Sigmoid colon (tissue), 6 donors: ENCODE measurements at regions not wholly inside any gene's neighbourhood (a gene's known extent, or its start where the extent isn't known, plus 50 kb on each side); places are given as distances from the start of the nearest gene placed in this dataset.

Source experiments
- DNase-seq: peaks from one replicate; pipeline ENCODE4 v3.0.0-alpha.2; 2019
- H3K27ac ChIP-seq, 4 donors: fragments of 200-600 bp; sonication (generic); one replicate each; pipeline ENCODE4 v1.5.1; 2016 to 2019; ENCODE audit warnings: mild to moderate bottlenecking in 1 of 4
- H3K27me3 ChIP-seq, 3 donors: fragments of 200-600 bp; sonication (generic); one replicate each; pipeline ENCODE4 v1.5.1; 2019; ENCODE audit warnings: mild to moderate bottlenecking in 1 of 3
- H3K36me3 ChIP-seq, 4 donors: fragments of 200-600 bp; sonication (generic); one replicate each; pipeline ENCODE4 v1.5.1; 2016 to 2019
- H3K4me1 ChIP-seq, 4 donors: fragments of 200-600 bp; sonication (generic); one replicate each; pipeline ENCODE4 v1.5.1; 2017 to 2019
- H3K4me3 ChIP-seq, 4 donors: fragments of 200-600 bp; sonication (generic); one replicate each; pipeline ENCODE4 v1.5.1; 2017 to 2019; ENCODE audit warnings: mild to moderate bottlenecking in 2 of 4, moderate library complexity in 1 of 4
- H3K9me3 ChIP-seq, 4 donors: fragments of 200-600 bp in 3 of 4; sonication (generic) in 3 of 4; one replicate each; pipeline versions ENCODE4 v1.5.1 to v1.6.1; 2013 to 2019
- EP300 ChIP-seq, 4 donors: sonication (generic); formaldehyde crosslinking; IDR thresholded peaks; one replicate each; pipeline ENCODE4 v1.6.1; 2017; ENCODE audit warnings: antibody characterized with exemption in 4 of 4
- POLR2A ChIP-seq, 2 donors: fragments of 450-650 bp; IDR thresholded peaks; one replicate each; pipeline ENCODE4 v1.6.1; 2016; ENCODE audit warnings: antibody characterized with exemption in 2 of 2, mild to moderate bottlenecking in 2 of 2, moderate library complexity in 2 of 2
- POLR2AphosphoS5 ChIP-seq, 4 donors: sonication (generic); formaldehyde crosslinking; IDR thresholded peaks; one replicate each; pipeline ENCODE4 v1.6.1; 2017; ENCODE audit warnings: antibody characterized with exemption in 4 of 4
- WGBS, 2 donors: extraction: QIAGEN DNeasy Blood & Tissue Kit; methylation state at CpG; one replicate each; pipeline ENCODE4 v1.1.7; 2013; 5-methylcytosine and 5-hydroxymethylcytosine counted together
- intact Hi-C: fragments of 100-400 bp; cut with DNase I; formaldehyde crosslinking; loops from one replicate; pipeline ENCODE4 v1.15.1; 2023
- TF ChIP-seq, protein P1 (sequence below), 4 experiments: fragments of 450-650 bp in 3 of 4; fragments of 200-600 bp in 1 of 4; IDR thresholded peaks; one replicate each; pipeline ENCODE4 v1.5.1; 2016 to 2019; ENCODE audit warnings: antibody characterized with exemption in 4 of 4, mild to moderate bottlenecking in 3 of 4, moderate library complexity in 2 of 4
- donor health status: healthy with polysubstance abuse.
- donor health status: healthy.

DNA sequence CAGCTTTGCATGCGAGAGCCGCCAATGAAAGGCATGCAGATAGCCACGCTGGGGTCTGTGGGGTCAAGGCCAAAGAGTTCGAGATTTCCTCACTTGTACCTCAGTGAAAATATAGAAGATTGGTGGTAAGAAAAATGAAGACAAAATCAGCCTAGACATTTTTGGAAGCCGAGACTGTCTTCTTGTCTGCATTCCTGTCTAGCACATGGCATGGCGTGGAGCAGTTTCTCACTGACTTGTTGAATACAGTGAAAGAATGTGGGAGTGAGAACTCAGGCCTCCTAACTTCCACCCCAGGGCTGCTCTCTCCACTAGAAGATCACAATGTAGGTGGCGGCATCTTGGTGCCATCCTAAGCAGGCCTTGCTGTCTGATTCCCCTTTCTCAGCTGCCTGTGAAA is 740.8 kb upstream of the HS6ST1 start:
- Histone ChIP-seq H3K4me1 (peaks cover 0 to 7% (median 0%) of the 10 kb centered on the region in 4 donors), H3K36me3 (no peaks in the 10 kb centered on the region), H3K27me3 (no peaks in the 10 kb centered on the region), H3K4me3 (no peak overlapping the region), H3K27ac (no peak overlapping the region), H3K9me3 (no peaks in the 10 kb centered on the region)
- intact Hi-C loops = no loop called here
- DNase-seq = no peak
- TF ChIP-seq, protein P1, sequence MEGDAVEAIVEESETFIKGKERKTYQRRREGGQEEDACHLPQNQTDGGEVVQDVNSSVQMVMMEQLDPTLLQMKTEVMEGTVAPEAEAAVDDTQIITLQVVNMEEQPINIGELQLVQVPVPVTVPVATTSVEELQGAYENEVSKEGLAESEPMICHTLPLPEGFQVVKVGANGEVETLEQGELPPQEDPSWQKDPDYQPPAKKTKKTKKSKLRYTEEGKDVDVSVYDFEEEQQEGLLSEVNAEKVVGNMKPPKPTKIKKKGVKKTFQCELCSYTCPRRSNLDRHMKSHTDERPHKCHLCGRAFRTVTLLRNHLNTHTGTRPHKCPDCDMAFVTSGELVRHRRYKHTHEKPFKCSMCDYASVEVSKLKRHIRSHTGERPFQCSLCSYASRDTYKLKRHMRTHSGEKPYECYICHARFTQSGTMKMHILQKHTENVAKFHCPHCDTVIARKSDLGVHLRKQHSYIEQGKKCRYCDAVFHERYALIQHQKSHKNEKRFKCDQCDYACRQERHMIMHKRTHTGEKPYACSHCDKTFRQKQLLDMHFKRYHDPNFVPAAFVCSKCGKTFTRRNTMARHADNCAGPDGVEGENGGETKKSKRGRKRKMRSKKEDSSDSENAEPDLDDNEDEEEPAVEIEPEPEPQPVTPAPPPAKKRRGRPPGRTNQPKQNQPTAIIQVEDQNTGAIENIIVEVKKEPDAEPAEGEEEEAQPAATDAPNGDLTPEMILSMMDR (IDR thresholded peaks at IDR 0.05) = no peak
- TF ChIP-seq POLR2AphosphoS5 (IDR thresholded peaks at IDR 0.05) = no peak
- no peak for TF ChIP-seq EP300 (IDR thresholded peaks at IDR 0.05)
- no peak for TF ChIP-seq POLR2A (IDR thresholded peaks at IDR 0.05)
- WGBS, 2 donors = 81 to 91% methylated on average over 7 of the region's 7 CpGs

GRCh38 chr2:129061069-129061768 is 742.6 kb upstream of the HS6ST1 start:
- no peak for DNase-seq
- Histone ChIP-seq H3K27me3 (no peaks in the 10 kb centered on the region), H3K4me1 (peaks cover 0 to 7% (median 0%) of the 10 kb centered on the region in 4 donors), H3K9me3 (no peaks in the 10 kb centered on the region), H3K4me3 (no peak overlapping the region), H3K36me3 (no peaks in the 10 kb centered on the region), H3K27ac (no peak overlapping the region)
- intact Hi-C loops = no loop called here
- 68 to 80% methylated on average over 5 of the region's 5 CpGs for WGBS, 2 donors
- TF ChIP-seq EP300 (IDR thresholded peaks at IDR 0.05) = no peak
- no peak for TF ChIP-seq POLR2AphosphoS5 (IDR thresholded peaks at IDR 0.05)
- TF ChIP-seq, protein P1 (IDR thresholded peaks at IDR 0.05) = no peak
- no peak for TF ChIP-seq POLR2A (IDR thresholded peaks at IDR 0.05)

- no peak for DNase-seq
- Histone ChIP-seq H3K9me3 (no peaks in the 10 kb centered on the region), H3K4me1 (peaks cover 0 to 7% (median 0%) of the 10 kb centered on the region in 4 donors), H3K4me3 (no peak overlapping the region), H3K27ac (no peak overlapping the region), H3K27me3 (no peaks in the 10 kb centered on the region), H3K36me3 (no peaks in the 10 kb centered on the region)
- TF ChIP-seq POLR2A (IDR thresholded peaks at IDR 0.05) = no peak
- TF ChIP-seq, protein P1 (IDR thresholded peaks at IDR 0.05) = no peak
- TF ChIP-seq EP300 (IDR thresholded peaks at IDR 0.05) = no peak
- no peak for TF ChIP-seq POLR2AphosphoS5 (IDR thresholded peaks at IDR 0.05)
- WGBS, 2 donors = 51 to 88% methylated on average over 1 of the region's 1 CpG
- intact Hi-C loops = no loop called here
Observed at GRCh38 chr2:129061769-129062121, 743.1 kb upstream of the HS6ST1 start.

DNA sequence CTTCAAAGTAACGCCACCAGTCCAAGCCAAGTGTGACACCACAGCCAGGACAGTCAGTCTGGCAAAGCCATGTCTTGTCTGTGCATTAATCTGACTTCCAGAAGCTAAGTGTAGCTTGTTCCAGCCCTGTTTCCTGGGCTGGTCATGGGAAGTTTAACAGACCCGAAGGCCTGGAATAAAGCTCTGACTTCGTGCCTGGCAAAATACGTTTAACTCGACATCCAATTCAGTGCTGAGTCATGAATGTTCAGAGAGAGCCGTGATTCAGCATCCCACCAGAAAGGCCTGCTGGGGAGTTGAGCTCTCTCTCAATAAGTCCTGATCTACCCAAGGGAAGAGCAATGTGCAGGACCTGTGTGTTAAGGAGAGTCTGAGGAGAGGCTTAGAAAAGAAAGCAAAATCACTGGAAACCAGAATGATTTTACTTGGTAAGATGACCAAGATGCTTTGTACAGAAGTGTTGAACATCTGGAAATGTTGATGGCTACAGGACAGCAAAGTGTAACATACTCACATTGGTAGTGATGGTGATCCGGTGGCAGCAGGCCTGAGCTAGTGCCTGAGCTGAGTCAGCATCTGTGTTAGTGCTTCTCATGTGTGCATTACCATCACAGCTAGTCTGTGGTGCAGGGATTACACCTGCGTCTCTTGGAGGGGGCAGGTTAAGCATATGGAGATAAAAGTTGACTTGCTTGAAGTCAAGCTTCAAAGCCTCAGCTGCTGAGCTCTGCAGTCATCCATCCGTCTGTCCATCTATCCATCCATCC is 743.7 kb upstream of the HS6ST1 start:
- H3K36me3 ChIP-seq = no peaks in the 10 kb centered on the region
- WGBS, 2 donors = 92 to 95% methylated on average over 9 of the region's 9 CpGs
- H3K4me1 ChIP-seq = peaks cover 0 to 7% (median 0%) of the 10 kb centered on the region in 4 donors
- no peaks in the 10 kb centered on the region for H3K27me3 ChIP-seq
- no peak overlapping the region for H3K4me3 ChIP-seq
- intact Hi-C loops = no loop called here
- no peak overlapping the region for H3K27ac ChIP-seq
- no peaks in the 10 kb centered on the region for H3K9me3 ChIP-seq
- TF ChIP-seq POLR2A (IDR thresholded peaks at IDR 0.05) (no peak), POLR2AphosphoS5 (IDR thresholded peaks at IDR 0.05) (no peak), EP300 (IDR thresholded peaks at IDR 0.05) (no peak)
- TF ChIP-seq, protein P1 (IDR thresholded peaks at IDR 0.05) = no peak
- DNase-seq = no peak
